ENCODE measurements at regions not wholly inside any gene's neighbourhood (a gene's known extent, or its start where the extent isn't known, plus 50 kb on each side); places are given as distances from the start of the nearest gene placed in this dataset.

DNA sequence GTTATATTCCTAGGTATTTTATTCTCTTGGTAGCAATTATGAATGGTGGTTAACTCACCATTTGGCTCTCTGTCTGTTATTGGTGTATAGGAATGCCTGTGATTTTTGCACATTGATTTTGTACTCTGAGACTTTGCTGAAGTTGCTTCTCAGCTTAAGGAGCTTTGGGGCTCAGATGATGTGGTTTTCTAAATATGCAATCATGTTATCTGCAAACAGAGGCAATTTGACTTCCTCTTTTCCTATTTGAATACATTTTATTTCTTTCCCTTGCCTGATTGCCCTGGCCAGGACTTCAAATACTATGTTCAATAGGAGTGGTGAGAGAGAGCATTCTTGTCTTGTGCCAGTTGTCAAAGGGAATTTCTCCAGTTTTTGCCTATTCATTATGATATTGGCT, 310.9 kb upstream of the RBMY1B start:
- TF ChIP-seq ZNF274 (IDR thresholded peaks at IDR 0.05; ENCODE audit: low read depth, low read length) (no peak), YY1 (IDR thresholded peaks at IDR 0.05; ENCODE audit: insufficient read depth, insufficient read length) (no peak)

Measured in NT2/D1 (cell line).